Hepatocyte (in vitro differentiated cells): ENCODE measurements at regions not wholly inside any gene's neighbourhood (a gene's known extent, or its start where the extent isn't known, plus 50 kb on each side); places are given as distances from the start of the nearest gene placed in this dataset.

Experiments
- CTCF ChIP-seq: fragments of 200-600 bp; sonication (generic); IDR thresholded peaks from 2 replicates; pipeline ENCODE4 v1.5.1; 2016; ENCODE audit warnings: antibody characterized with exemption, mild to moderate bottlenecking; ENCODE audit not compliant: poor library complexity
- EZH2phosphoT487 ChIP-seq: fragments of 200-600 bp; sonication (generic); IDR thresholded peaks from one replicate; pipeline ENCODE4 v1.6.1; 2018; ENCODE audit warnings: antibody characterized with exemption, mild to moderate bottlenecking, low read depth, moderate library complexity; ENCODE audit not compliant: unreplicated experiment, severe bottlenecking

GRCh38 chr4:137122876-137123275, 409.4 kb downstream of the PCDH18 start:
- TF ChIP-seq CTCF (no peak), EZH2phosphoT487 (no peak)
